HUES6 (cell line): ENCODE measurements at regions not wholly inside any gene's neighbourhood (a gene's known extent, or its start where the extent isn't known, plus 50 kb on each side); places are given as distances from the start of the nearest gene placed in this dataset.

Experiments
- H3K27ac ChIP-seq: 2 replicates; pipeline ENCODE4 v1.7.0; 2013; ENCODE audit warnings: low read depth, mild to moderate bottlenecking, low read length, inconsistent platforms
- H3K27me3 ChIP-seq: 2 replicates; pipeline ENCODE4 v1.6.1; 2013; ENCODE audit warnings: low read length; ENCODE audit not compliant: control insufficient read depth, insufficient read depth
- H3K36me3 ChIP-seq: 2 replicates; pipeline ENCODE4 v1.6.1; 2013; ENCODE audit warnings: low read length; ENCODE audit not compliant: control insufficient read depth, insufficient read depth
- H3K4me1 ChIP-seq: 2 replicates; pipeline ENCODE4 v1.6.1; 2013; ENCODE audit warnings: low read length; ENCODE audit not compliant: control insufficient read depth, insufficient read depth
- H3K4me3 ChIP-seq: 2 replicates; pipeline ENCODE4 v1.5.1; 2013; ENCODE audit warnings: low read depth, low read length
- H3K9ac ChIP-seq: one replicate; pipeline ENCODE4 v1.6.1; 2013; ENCODE audit warnings: mild to moderate bottlenecking, low read length
- H3K9me3 ChIP-seq: 2 replicates; pipeline ENCODE4 v1.6.1; 2013; ENCODE audit warnings: low read depth, low read length; ENCODE audit not compliant: control insufficient read depth, insufficient read depth

DNA sequence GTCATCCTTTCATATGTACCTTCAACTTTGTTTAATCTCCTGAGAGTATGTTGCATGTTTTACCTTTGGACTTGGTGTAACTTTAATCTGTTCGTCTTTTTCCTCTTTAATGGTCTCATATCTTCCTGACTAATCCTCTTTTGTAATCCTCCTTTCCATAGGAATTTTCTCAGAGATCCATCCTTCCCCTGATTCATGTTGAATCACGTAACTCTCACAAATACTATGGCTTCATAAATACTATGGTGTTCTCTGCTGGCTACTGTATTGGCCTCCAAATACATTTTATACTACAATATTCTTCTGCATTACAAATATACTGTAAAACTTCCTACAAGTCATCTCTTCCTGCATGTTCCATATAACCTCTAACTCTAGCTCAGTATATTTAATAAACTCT lies 317.7 kb upstream of the ADGRB3 start:
- Histone ChIP-seq H3K4me3 (no peak overlapping the region), H3K9me3 (no peaks in the 10 kb centered on the region), H3K27ac (no peak overlapping the region), H3K27me3 (no peaks in the 10 kb centered on the region), H3K9ac (no peak overlapping the region), H3K36me3 (no peaks in the 10 kb centered on the region), H3K4me1 (no peaks in the 10 kb centered on the region)

- Histone ChIP-seq H3K4me3 (no peak overlapping the region), H3K27me3 (no peaks in the 10 kb centered on the region), H3K9me3 (no peaks in the 10 kb centered on the region), H3K9ac (no peak overlapping the region), H3K4me1 (no peaks in the 10 kb centered on the region), H3K27ac (no peak overlapping the region), H3K36me3 (no peaks in the 10 kb centered on the region)
These were observed 321.2 kb upstream of the ADGRB3 start for GRCh38 chr6:68313911-68314310.

DNA sequence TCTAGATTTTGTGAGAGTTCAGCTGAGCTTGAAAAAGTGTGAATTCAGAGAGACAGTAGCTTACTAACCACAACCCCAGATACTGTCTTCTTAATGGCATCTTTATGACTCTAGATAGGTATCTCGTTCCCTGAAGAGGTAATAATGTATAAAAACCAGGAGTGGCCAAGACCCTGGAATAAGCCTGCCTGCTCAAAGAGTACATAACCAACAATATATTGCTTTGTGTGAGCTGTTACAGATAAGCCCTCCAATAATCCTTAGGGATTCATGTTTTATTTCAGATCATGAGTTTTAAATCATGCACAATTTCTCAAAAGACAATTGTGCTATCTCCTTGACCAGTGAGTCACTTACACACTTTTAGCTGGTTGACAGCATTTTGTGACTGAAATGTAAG lies 327.8 kb upstream of the ADGRB3 start:
- Histone ChIP-seq H3K9ac (no peak overlapping the region), H3K4me1 (no peaks in the 10 kb centered on the region), H3K27me3 (no peaks in the 10 kb centered on the region)

DNA sequence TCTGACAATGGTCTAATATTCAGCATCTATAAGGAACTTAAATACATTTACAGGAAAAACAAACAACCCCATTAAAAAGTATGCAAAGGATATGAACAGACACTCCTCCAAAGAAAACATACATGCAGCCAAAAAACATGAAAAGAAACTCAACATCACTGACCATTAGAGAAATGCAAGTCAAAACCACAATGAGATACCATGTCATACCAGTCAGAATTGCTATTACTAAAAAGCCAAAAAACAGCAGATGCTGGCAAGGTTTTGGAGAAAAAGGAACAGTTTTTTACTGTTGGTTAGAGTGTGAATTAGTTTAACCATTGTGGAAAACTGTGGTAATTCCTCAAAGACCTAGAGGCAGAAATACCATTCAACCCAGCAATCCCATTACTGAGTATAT lies 339.0 kb upstream of the ADGRB3 start:
- no peak overlapping the region for H3K9ac ChIP-seq

More for the DNA sequence above, 327.8 kb upstream of the ADGRB3 start:
- no peaks in the 10 kb centered on the region for H3K9me3 ChIP-seq
- H3K4me3 ChIP-seq = no peak overlapping the region
- no peaks in the 10 kb centered on the region for H3K36me3 ChIP-seq
- no peak overlapping the region for H3K27ac ChIP-seq

DNA sequence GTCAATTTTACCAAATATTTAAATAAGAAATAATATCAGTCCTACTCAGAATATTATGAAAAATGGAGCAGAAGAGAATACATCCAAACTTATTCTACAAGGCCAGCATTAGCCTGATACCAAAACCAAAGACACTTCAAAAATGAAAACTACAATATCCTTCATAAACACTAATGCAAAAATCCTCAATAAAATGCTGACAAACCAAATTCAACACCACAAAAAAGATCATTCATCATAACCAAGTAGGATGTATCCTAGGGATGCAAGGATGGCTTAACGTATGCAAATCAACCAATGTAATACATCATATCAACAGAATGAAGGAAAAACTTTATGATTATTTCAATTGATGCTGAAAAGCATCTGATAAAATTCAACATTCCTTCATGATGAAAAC lies 352.4 kb upstream of the ADGRB3 start:
- Histone ChIP-seq H3K27ac (no peak overlapping the region), H3K27me3 (no peaks in the 10 kb centered on the region), H3K36me3 (no peaks in the 10 kb centered on the region)

More for the DNA sequence above, 339.0 kb upstream of the ADGRB3 start:
- Histone ChIP-seq H3K4me1 (no peaks in the 10 kb centered on the region), H3K36me3 (no peaks in the 10 kb centered on the region), H3K4me3 (no peak overlapping the region), H3K27me3 (no peaks in the 10 kb centered on the region), H3K27ac (no peak overlapping the region), H3K9me3 (no peaks in the 10 kb centered on the region)

GRCh38 chr6:68279793-68280557 lies 355.1 kb upstream of the ADGRB3 start:
- no peaks in the 10 kb centered on the region for H3K4me1 ChIP-seq

More for the DNA sequence above, 352.4 kb upstream of the ADGRB3 start:
- no peaks in the 10 kb centered on the region for H3K4me1 ChIP-seq
- H3K4me3 ChIP-seq = no peak overlapping the region
- H3K9ac ChIP-seq = no peak overlapping the region
- H3K9me3 ChIP-seq = 0 out of 2 replicates have a peak, but pooled peaks cover 11% of the 10 kb centered on the region

DNA sequence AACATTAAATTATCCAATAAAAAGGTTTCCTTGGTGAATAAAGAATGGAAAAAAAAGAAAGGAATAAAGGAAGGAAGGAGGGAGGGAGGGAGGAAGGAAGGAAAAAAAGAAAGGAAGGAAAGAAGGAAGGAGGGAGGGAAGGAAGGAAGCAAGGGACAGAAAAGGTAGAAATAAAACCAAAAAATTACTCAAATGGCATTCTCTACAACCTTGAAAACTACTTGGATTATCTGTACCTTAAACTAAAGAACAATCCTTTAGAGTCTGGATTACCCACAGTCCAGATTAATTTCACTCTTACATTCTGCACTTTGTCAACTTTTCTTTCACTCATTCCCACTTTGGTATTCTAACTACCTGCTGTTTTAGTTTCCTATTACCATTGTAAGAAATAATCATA lies 361.8 kb upstream of the ADGRB3 start:
- no peaks in the 10 kb centered on the region for H3K27me3 ChIP-seq
- no peaks in the 10 kb centered on the region for H3K36me3 ChIP-seq
- no peaks in the 10 kb centered on the region for H3K4me1 ChIP-seq
- no peak overlapping the region for H3K4me3 ChIP-seq
- no peaks in the 10 kb centered on the region for H3K9me3 ChIP-seq
- H3K9ac ChIP-seq = no peak overlapping the region
- no peak overlapping the region for H3K27ac ChIP-seq

More at GRCh38 chr6:68279793-68280557, 355.1 kb upstream of the ADGRB3 start:
- Histone ChIP-seq H3K9me3 (0 out of 2 replicates have a peak, but pooled peaks cover 11% of the 10 kb centered on the region), H3K36me3 (no peaks in the 10 kb centered on the region), H3K27ac (no peak overlapping the region), H3K27me3 (no peaks in the 10 kb centered on the region), H3K9ac (no peak overlapping the region), H3K4me3 (no peak overlapping the region)

DNA sequence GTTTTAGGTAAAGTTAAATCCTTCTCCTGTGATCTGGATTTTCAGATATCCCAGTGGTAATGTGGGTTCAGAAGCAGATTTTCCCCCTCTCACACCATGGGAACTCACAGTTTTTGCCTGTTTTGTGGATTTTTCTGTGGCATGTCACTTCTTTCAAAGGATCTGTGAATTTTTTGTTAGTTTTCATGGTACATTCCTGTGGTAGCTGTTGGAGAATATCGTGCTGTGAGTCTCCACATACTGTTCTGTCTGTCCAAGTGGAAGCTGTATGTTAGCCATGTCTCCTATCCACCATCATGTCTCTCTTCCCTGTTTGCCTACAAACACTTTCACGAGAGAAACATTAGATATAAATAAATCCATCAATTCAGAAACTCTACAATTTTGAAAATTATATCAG lies 378.7 kb upstream of the ADGRB3 start:
- H3K4me3 ChIP-seq = no peak overlapping the region
- no peaks in the 10 kb centered on the region for H3K27me3 ChIP-seq
- no peak overlapping the region for H3K9ac ChIP-seq
- no peaks in the 10 kb centered on the region for H3K36me3 ChIP-seq
- peaks cover 9% of the 10 kb centered on the region for H3K9me3 ChIP-seq
- no peak overlapping the region for H3K27ac ChIP-seq
- H3K4me1 ChIP-seq = no peaks in the 10 kb centered on the region

GRCh38 chr6:68252632-68253031 lies 382.4 kb upstream of the ADGRB3 start:
- Histone ChIP-seq H3K27ac (no peak overlapping the region), H3K4me3 (no peak overlapping the region), H3K27me3 (no peaks in the 10 kb centered on the region), H3K36me3 (no peaks in the 10 kb centered on the region), H3K4me1 (no peaks in the 10 kb centered on the region), H3K9me3 (no peaks in the 10 kb centered on the region), H3K9ac (no peak overlapping the region)

GRCh38 chr6:68247782-68248181 lies 387.3 kb upstream of the ADGRB3 start:
- Histone ChIP-seq H3K4me3 (no peak overlapping the region), H3K4me1 (no peaks in the 10 kb centered on the region), H3K9ac (no peak overlapping the region), H3K36me3 (no peaks in the 10 kb centered on the region), H3K9me3 (no peaks in the 10 kb centered on the region), H3K27ac (no peak overlapping the region), H3K27me3 (no peaks in the 10 kb centered on the region)

DNA sequence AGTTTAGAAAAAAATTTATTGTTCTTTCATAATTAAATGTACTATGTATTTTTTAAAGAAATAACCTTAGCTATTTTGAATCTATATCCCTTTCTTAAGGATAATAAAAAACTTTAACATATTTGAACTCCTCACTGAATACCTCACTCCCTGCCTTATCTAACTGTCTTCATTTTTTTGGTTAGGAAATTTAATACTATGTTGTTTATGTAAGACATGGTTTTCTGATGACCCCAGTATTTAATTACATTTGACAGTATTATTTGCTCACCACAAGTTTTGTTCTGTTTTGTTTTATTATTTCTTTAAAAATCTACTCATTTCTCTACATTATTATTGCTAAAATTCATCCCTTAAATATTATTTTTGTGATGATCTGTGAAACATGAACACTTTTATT lies 394.4 kb upstream of the ADGRB3 start:
- no peaks in the 10 kb centered on the region for H3K36me3 ChIP-seq
- H3K4me3 ChIP-seq = no peak overlapping the region
- peaks cover 2% of the 10 kb centered on the region; the same call in 1 of the 2 replicates for H3K4me1 ChIP-seq
- no peaks in the 10 kb centered on the region for H3K27me3 ChIP-seq
- no peak overlapping the region for H3K9ac ChIP-seq
- no peak overlapping the region for H3K27ac ChIP-seq
- H3K9me3 ChIP-seq = no peaks in the 10 kb centered on the region
